ENCODE measurements at regions not wholly inside any gene's neighbourhood (a gene's known extent, or its start where the extent isn't known, plus 50 kb on each side); places are given as distances from the start of the nearest gene placed in this dataset.

GRCh38 chr5:1955586-1955985, 72.9 kb upstream of the IRX4 start:
- H4K91ac ChIP-seq (replicated peaks; ENCODE audit: insufficient read length, low read length) = no peak overlapping the region
- DNase-seq (ENCODE audit: low read depth in 1 of 2, low spot score in 2 of 2) (no peak), FAIRE-seq (no peak)
- no peak overlapping the region for H2BK20ac ChIP-seq (ENCODE audit: low read length)
- CTCF ChIA-PET (ENCODE audit: partially characterized antibody) = no interaction called here
- no peak overlapping the region for H3K27ac ChIP-seq (ENCODE audit: low read depth, low read length)
- H2AK5ac ChIP-seq (ENCODE audit: low read depth, low read length) = no peak overlapping the region
- 92% methylated on average over 6 of the region's 6 CpGs; no CpG with 5 or more reads in 1 of the 2 experiments for WGBS, 2 experiments (ENCODE audit: extremely low coverage in 1 of 2, insufficient coverage in 1 of 2, insufficient read length in 1 of 2, insufficient replicate concordance in 2 of 2, low coverage in 1 of 2, low lambda C conversion rate in 2 of 2, missing lambda C conversion rate in 1 of 2)
- peaks cover 0 to 17% (median 11%) of the 10 kb centered on the region in 4 experiments; a peak in 6 of 7 replicates for H3K4me1 ChIP-seq (replicated peaks in 1 of 4; ENCODE audit: control insufficient read depth in 3 of 4, insufficient read depth in 4 of 4, low read length in 3 of 4)
- H2BK12ac ChIP-seq (ENCODE audit: low read depth, low read length) = no peak overlapping the region
- no peak overlapping the region for H3K4me3 ChIP-seq (ENCODE audit: extremely low read depth in 1 of 4, insufficient read depth in 2 of 4, low read depth in 3 of 4, low read length in 4 of 4)
- H3K9me3 ChIP-seq (ENCODE audit: insufficient read depth in 2 of 2, low read depth in 1 of 2, low read length in 1 of 2) = no peaks in the 10 kb centered on the region; a peak in 1 of 4 replicates
- H2BK120ac ChIP-seq (replicated peaks; ENCODE audit: low read depth, low read length) = no peak overlapping the region
- peaks cover 5% of the 10 kb centered on the region; the same call in 1 of the 2 replicates for H3K23me2 ChIP-seq (ENCODE audit: low read depth, low read length)
- peaks cover 0 to 4% of the 10 kb centered on the region in 2 experiments for H4K20me1 ChIP-seq (replicated peaks in 1 of 2; ENCODE audit: control insufficient read depth in 1 of 2, insufficient read depth in 2 of 2, low read length in 2 of 2)
- H4K5ac ChIP-seq (ENCODE audit: insufficient read length, low read depth, low read length) = no peak overlapping the region
- no peaks in the 10 kb centered on the region for H3K79me1 ChIP-seq (ENCODE audit: low read depth, low read length)
- H4K8ac ChIP-seq (ENCODE audit: extremely low read depth, insufficient read depth, low read length) = no peak overlapping the region
- no peak overlapping the region for H3K18ac ChIP-seq (ENCODE audit: extremely low read depth, low read length)
- H3K79me2 ChIP-seq (ENCODE audit: control insufficient read depth in 1 of 2, insufficient read depth in 2 of 2, low read length in 2 of 2) = no peaks in the 10 kb centered on the region
- H3K9ac ChIP-seq (replicated peaks in 1 of 4; ENCODE audit: extremely low read depth in 1 of 4, low read depth in 3 of 4, low read length in 3 of 4) = no peak overlapping the region
- no peaks in the 10 kb centered on the region; a peak in 1 of 8 replicates for H3K36me3 ChIP-seq (ENCODE audit: control insufficient read depth in 2 of 4, insufficient read depth in 4 of 4, low read length in 3 of 4)
- no peak overlapping the region for H2BK5ac ChIP-seq (ENCODE audit: low read depth, low read length)
- H3K14ac ChIP-seq (ENCODE audit: insufficient read length) = no peak overlapping the region
- H3K27me3 ChIP-seq (replicated peaks in 1 of 4; ENCODE audit: control insufficient read depth in 3 of 4, extremely low read depth in 1 of 4, insufficient read depth in 3 of 4, low read length in 3 of 4) = peaks cover 0 to 4% (median 0%) of the 10 kb centered on the region in 4 experiments; a peak in 3 of 7 replicates
- no peak overlapping the region for H3K4ac ChIP-seq (replicated peaks; ENCODE audit: insufficient read length, low read depth, low read length)
- H3K4me2 ChIP-seq (ENCODE audit: insufficient read depth in 1 of 2, low read depth in 2 of 2, low read length in 2 of 2) = no peak overlapping the region
- no peak for TF ChIP-seq KDM4A (IDR thresholded peaks at IDR 0.05; ENCODE audit: low read depth, low read length, severe bottlenecking)
- no peak for TF ChIP-seq CEBPB (IDR thresholded peaks at IDR 0.05; ENCODE audit: low read depth, low read length)
- POLR2A ChIA-PET (ENCODE audit: partially characterized antibody) = interaction anchor here (1.0 kb wide), 1 partner anchor 12 kb away, joined by 4 read pairs; no protein-coding TSS in a partner anchor
- H2AFZ ChIP-seq (ENCODE audit: low read length) = no peak overlapping the region
- no peak overlapping the region for H3K56ac ChIP-seq (replicated peaks; ENCODE audit: insufficient read length, low read depth, low read length)
- H3K23ac ChIP-seq (ENCODE audit: insufficient read length) = no peak overlapping the region
- no peak overlapping the region for H2BK15ac ChIP-seq (ENCODE audit: low read length)

All from H1 (cell line).